ENCODE measurements at regions not wholly inside any gene's neighbourhood (a gene's known extent, or its start where the extent isn't known, plus 50 kb on each side); places are given as distances from the start of the nearest gene placed in this dataset.

DNA sequence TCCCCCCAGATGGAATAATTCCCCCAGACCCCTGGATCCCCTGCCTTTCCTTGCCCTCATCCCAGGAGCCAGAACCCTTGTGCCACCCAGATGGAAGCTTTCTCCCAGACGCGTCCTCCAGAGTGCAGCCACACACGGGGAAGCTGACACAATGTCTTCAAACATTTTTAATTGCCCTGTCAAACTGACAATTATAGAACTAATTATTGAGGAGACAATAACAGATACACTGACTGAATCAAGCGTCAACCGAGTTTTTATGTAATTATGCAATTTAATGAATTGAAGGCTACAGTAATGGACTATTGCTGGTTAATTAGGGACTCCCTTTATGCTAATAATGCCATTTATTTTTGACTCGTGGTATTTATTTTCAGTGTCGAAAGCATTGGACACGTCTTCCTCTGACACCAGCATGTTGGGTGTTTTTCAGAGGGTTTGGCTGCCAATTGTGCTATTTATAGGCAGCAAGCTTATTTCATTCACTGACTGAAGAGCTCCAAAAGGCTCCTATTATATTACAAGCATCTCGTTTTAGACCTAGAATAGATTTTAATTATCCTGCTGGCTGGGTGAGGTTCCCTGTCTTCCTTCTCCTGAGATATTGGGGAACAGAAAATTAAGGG lies 298.2 kb upstream of the C16orf82 start:
- Histone ChIP-seq H3K4me2 (ENCODE audit: insufficient read depth, low read length) (no peak overlapping the region), H3K9me1 (ENCODE audit: control insufficient read depth, insufficient read depth, low read length) (no peaks in the 10 kb centered on the region), H3K4me1 (replicated peaks in 1 of 2; ENCODE audit: control insufficient read depth in 2 of 2, insufficient read depth in 2 of 2, low read length in 2 of 2) (no peaks in the 10 kb centered on the region), H4K20me1 (replicated peaks; ENCODE audit: control insufficient read depth, insufficient read depth, low read length) (no peaks in the 10 kb centered on the region), H3K79me2 (ENCODE audit: control insufficient read depth, insufficient read depth, low read length) (no peaks in the 10 kb centered on the region), H3K9ac (ENCODE audit: insufficient read depth in 1 of 2, low read depth in 2 of 2, low read length in 2 of 2) (no peak overlapping the region), H3K27ac (ENCODE audit: extremely low read depth, low read depth, low read length) (no peak overlapping the region), H3K9me3 (replicated peaks; ENCODE audit: control insufficient read depth, insufficient read depth, low read depth, low read length) (no peaks in the 10 kb centered on the region), H3K27me3 (ENCODE audit: control insufficient read depth in 2 of 2, insufficient read depth in 2 of 2, low read length in 2 of 2) (no peaks in the 10 kb centered on the region), H3K4me3 (no peak overlapping the region), H2AFZ (ENCODE audit: low read depth, low read length) (no peak overlapping the region), H3K36me3 (ENCODE audit: control insufficient read depth, insufficient read depth, low read length) (no peaks in the 10 kb centered on the region)
- CTCF ChIA-PET (ENCODE audit: low intra/inter-chr PET ratio): no interaction called here
- ATAC-seq: no peak
- no peak for FAIRE-seq
- intact Hi-C loops (cut with micrococcal nuclease) (no loop called here), in situ Hi-C loops (cut with MboI) (no loop called here)
- no TSS peak for BruUV-seq (replicated peaks)
- 1% methylated on average over 9 of the region's 9 CpGs for WGBS (ENCODE audit: insufficient coverage, low coverage, missing lambda C conversion rate)
- DNase-seq (ENCODE audit: extremely low read depth in 1 of 4, low spot score in 3 of 4): no peak
- POLR2A ChIA-PET: no interaction called here
- TF ChIP-seq, protein P1, sequence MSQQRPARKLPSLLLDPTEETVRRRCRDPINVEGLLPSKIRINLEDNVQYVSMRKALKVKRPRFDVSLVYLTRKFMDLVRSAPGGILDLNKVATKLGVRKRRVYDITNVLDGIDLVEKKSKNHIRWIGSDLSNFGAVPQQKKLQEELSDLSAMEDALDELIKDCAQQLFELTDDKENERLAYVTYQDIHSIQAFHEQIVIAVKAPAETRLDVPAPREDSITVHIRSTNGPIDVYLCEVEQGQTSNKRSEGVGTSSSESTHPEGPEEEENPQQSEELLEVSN (IDR thresholded peaks at IDR 0.05; ENCODE audit: borderline replicate concordance in 1 of 2, extremely low read depth in 1 of 2, insufficient read depth in 1 of 2, insufficient read length in 1 of 2, low read depth in 1 of 2, low read length in 1 of 2, poor library complexity in 1 of 2, severe bottlenecking in 1 of 2): no peak
- no peak for TF ChIP-seq CEBPG (CRISPR knock-in tag; IDR thresholded peaks at IDR 0.05)
- no peak for TF ChIP-seq CEBPG (tag; conservative IDR thresholded peaks at IDR 0.05 in 1 of 2, IDR thresholded peaks at IDR 0.05 in 1 of 2)
- TF ChIP-seq FOS (IDR thresholded peaks at IDR 0.05; ENCODE audit: extremely low read depth, insufficient read length): no peak
- TF ChIP-seq HMG20B (CRISPR knock-in tag; IDR thresholded peaks at IDR 0.05): no peak
- no peak for TF ChIP-seq ZFP1 (CRISPR knock-in tag; IDR thresholded peaks at IDR 0.05)
- TF ChIP-seq CBFA2T3 (IDR thresholded peaks at IDR 0.05): no peak
- TF ChIP-seq TOE1 (IDR thresholded peaks at IDR 0.05; ENCODE audit: borderline replicate concordance): no peak
- no peak for TF ChIP-seq TOE1 (CRISPR knock-in tag; IDR thresholded peaks at IDR 0.05; ENCODE audit: borderline replicate concordance, low read depth)
- TF ChIP-seq, protein P2, sequence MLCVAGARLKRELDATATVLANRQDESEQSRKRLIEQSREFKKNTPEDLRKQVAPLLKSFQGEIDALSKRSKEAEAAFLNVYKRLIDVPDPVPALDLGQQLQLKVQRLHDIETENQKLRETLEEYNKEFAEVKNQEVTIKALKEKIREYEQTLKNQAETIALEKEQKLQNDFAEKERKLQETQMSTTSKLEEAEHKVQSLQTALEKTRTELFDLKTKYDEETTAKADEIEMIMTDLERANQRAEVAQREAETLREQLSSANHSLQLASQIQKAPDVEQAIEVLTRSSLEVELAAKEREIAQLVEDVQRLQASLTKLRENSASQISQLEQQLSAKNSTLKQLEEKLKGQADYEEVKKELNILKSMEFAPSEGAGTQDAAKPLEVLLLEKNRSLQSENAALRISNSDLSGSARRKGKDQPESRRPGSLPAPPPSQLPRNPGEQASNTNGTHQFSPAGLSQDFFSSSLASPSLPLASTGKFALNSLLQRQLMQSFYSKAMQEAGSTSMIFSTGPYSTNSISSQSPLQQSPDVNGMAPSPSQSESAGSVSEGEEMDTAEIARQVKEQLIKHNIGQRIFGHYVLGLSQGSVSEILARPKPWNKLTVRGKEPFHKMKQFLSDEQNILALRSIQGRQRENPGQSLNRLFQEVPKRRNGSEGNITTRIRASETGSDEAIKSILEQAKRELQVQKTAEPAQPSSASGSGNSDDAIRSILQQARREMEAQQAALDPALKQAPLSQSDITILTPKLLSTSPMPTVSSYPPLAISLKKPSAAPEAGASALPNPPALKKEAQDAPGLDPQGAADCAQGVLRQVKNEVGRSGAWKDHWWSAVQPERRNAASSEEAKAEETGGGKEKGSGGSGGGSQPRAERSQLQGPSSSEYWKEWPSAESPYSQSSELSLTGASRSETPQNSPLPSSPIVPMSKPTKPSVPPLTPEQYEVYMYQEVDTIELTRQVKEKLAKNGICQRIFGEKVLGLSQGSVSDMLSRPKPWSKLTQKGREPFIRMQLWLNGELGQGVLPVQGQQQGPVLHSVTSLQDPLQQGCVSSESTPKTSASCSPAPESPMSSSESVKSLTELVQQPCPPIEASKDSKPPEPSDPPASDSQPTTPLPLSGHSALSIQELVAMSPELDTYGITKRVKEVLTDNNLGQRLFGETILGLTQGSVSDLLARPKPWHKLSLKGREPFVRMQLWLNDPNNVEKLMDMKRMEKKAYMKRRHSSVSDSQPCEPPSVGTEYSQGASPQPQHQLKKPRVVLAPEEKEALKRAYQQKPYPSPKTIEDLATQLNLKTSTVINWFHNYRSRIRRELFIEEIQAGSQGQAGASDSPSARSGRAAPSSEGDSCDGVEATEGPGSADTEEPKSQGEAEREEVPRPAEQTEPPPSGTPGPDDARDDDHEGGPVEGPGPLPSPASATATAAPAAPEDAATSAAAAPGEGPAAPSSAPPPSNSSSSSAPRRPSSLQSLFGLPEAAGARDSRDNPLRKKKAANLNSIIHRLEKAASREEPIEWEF (CRISPR knock-in tag; IDR thresholded peaks at IDR 0.05): no peak
- TF ChIP-seq, protein P3, sequence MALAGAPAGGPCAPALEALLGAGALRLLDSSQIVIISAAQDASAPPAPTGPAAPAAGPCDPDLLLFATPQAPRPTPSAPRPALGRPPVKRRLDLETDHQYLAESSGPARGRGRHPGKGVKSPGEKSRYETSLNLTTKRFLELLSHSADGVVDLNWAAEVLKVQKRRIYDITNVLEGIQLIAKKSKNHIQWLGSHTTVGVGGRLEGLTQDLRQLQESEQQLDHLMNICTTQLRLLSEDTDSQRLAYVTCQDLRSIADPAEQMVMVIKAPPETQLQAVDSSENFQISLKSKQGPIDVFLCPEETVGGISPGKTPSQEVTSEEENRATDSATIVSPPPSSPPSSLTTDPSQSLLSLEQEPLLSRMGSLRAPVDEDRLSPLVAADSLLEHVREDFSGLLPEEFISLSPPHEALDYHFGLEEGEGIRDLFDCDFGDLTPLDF (CRISPR knock-in tag; IDR thresholded peaks at IDR 0.05): no peak
- no peak for TF ChIP-seq KLF1 (tag; IDR thresholded peaks at IDR 0.05)
- TF ChIP-seq, protein P4, sequence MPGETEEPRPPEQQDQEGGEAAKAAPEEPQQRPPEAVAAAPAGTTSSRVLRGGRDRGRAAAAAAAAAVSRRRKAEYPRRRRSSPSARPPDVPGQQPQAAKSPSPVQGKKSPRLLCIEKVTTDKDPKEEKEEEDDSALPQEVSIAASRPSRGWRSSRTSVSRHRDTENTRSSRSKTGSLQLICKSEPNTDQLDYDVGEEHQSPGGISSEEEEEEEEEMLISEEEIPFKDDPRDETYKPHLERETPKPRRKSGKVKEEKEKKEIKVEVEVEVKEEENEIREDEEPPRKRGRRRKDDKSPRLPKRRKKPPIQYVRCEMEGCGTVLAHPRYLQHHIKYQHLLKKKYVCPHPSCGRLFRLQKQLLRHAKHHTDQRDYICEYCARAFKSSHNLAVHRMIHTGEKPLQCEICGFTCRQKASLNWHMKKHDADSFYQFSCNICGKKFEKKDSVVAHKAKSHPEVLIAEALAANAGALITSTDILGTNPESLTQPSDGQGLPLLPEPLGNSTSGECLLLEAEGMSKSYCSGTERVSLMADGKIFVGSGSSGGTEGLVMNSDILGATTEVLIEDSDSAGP (CRISPR knock-in tag; IDR thresholded peaks at IDR 0.05): no peak
